HCT116 (cell line): ENCODE measurements at regions not wholly inside any gene's neighbourhood (a gene's known extent, or its start where the extent isn't known, plus 50 kb on each side); places are given as distances from the start of the nearest gene placed in this dataset.

ENCODE experiments used
- ATAC-seq: fragments of 200-7000 bp; cut with Tn5 transposase; 2 replicates; pipeline ENCODE4 v1.9.1; 2020; ENCODE audit warnings: mild to moderate bottlenecking, moderate library complexity
- BruUV-seq: library from RNA; stranded (reverse); fragments of 400-500 nt; replicated peaks from 2 replicates; lab custom pipeline; 2021; lab: Mats Ljungman, UMichigan
- CTCF ChIA-PET: fragments of 300-600 bp; sonication (Branson Sonifier 250); formaldehyde crosslinking; loops from one replicate; lab custom pipeline; 2021; ENCODE audit warnings: antibody characterized with exemption; lab: Charles Lee
- POLR2A ChIA-PET: fragments of 300-600, 350-600 bp; sonication (Branson Sonifier 250); formaldehyde crosslinking; loops from one replicate; lab custom pipeline; 2021; ENCODE audit warnings: antibody characterized with exemption; lab: Charles Lee
- RAD21 ChIA-PET, 2 experiments: fragments of 300-600 bp; sonication (Branson Sonifier 250); formaldehyde crosslinking; loops; one replicate each; lab custom pipeline; 2023; ENCODE audit warnings: low total read pairs in 2 of 2; ENCODE audit not compliant: uncharacterized antibody in 2 of 2, unreplicated experiment in 2 of 2, low non-redundant PET in 1 of 2; lab: Charles Lee
- DNase-seq: peaks from one replicate; pipeline ENCODE4 v3.0.0-alpha.2; 2010; ENCODE audit warnings: low read depth, low spot score
- H2AFZ ChIP-seq: fragments of 200-600 bp; shearing (Covaris generic), sonication (generic); 2 replicates; pipeline ENCODE4 v1.6.1; 2017; ENCODE audit warnings: low read depth, mixed run types, mixed read lengths, antibody characterized with exemption, low read length; ENCODE audit not compliant: poor library complexity, severe bottlenecking
- H3K27ac ChIP-seq: 2 replicates; pipeline ENCODE4 v1.5.1; 2012; ENCODE audit warnings: low read depth, low read length
- H3K27me3 ChIP-seq: fragments of 200-600 bp; sonication (generic); 2 replicates; pipeline ENCODE4 v1.6.1; 2016; ENCODE audit warnings: mixed run types, low read length, mixed read lengths; ENCODE audit not compliant: insufficient read depth
- H3K36me3 ChIP-seq, 2 experiments: fragments of 200-500 bp in 1 of 2; fragments of 200-600 bp in 1 of 2; sonication (Bioruptor generic) in 1 of 2; sonication (generic) in 1 of 2; 2 replicates each; pipeline versions ENCODE4 v1.5.1 to v1.6.1; 2014 to 2016; ENCODE audit warnings: low read length in 2 of 2, inconsistent platforms in 1 of 2, mixed read lengths in 1 of 2, mixed run types in 1 of 2; ENCODE audit not compliant: insufficient read depth in 2 of 2, control insufficient read depth in 1 of 2
- H3K4me1 ChIP-seq, 2 experiments: fragments of 200-600 bp in 1 of 2; sonication (generic) in 1 of 2; 2 replicates each; pipeline versions ENCODE4 v1.5.1 to v1.6.1; 2012 to 2017; ENCODE audit warnings: low read length in 2 of 2, inconsistent platforms in 1 of 2, mild to moderate bottlenecking in 1 of 2, mixed read lengths in 1 of 2, mixed run types in 1 of 2, moderate library complexity in 1 of 2; ENCODE audit not compliant: insufficient read depth in 2 of 2, control insufficient read depth in 1 of 2
- H3K4me2 ChIP-seq: fragments of 200-600 bp; sonication (generic); 2 replicates; pipeline ENCODE4 v1.6.1; 2017; ENCODE audit warnings: mixed run types, low read length, mixed read lengths
- H3K4me3 ChIP-seq, 2 experiments: fragments of 200-600 bp in 1 of 2; sonication (generic) in 1 of 2; replicated peaks in 1 of 2; 2 replicates each; pipeline ENCODE4 v1.5.1; 2011 to 2016; ENCODE audit warnings: low read length in 2 of 2, control low read depth in 1 of 2, low read depth in 1 of 2, mild to moderate bottlenecking in 1 of 2, mixed read lengths in 1 of 2, mixed run types in 1 of 2
- H3K79me2 ChIP-seq: fragments of 200-600 bp; sonication (generic); 2 replicates; pipeline ENCODE4 v1.6.1; 2017; ENCODE audit warnings: mild to moderate bottlenecking, mixed run types, low read length, moderate library complexity, mixed read lengths; ENCODE audit not compliant: insufficient read depth
- H3K9ac ChIP-seq: fragments of 200-600 bp; sonication (generic); 2 replicates; pipeline ENCODE4 v1.6.1; 2016; ENCODE audit warnings: low read length, mixed read lengths
- H3K9me2 ChIP-seq: fragments of 200-600 bp; sonication (generic), shearing (Covaris generic); 2 replicates; pipeline ENCODE4 v1.6.1; 2017; ENCODE audit warnings: mixed run types, mild to moderate bottlenecking, moderate library complexity; ENCODE audit not compliant: insufficient read depth
- H3K9me3 ChIP-seq, 2 experiments: fragments of 200-500 bp in 1 of 2; fragments of 200-600 bp in 1 of 2; sonication (Bioruptor generic) in 1 of 2; sonication (generic) in 1 of 2; 2 replicates each; pipeline ENCODE4 v1.6.1; 2014 to 2017; ENCODE audit warnings: low read length in 2 of 2, mixed read lengths in 2 of 2, inconsistent platforms in 1 of 2, low read depth in 1 of 2, mild to moderate bottlenecking in 1 of 2, mixed run types in 1 of 2, moderate library complexity in 1 of 2; ENCODE audit not compliant: control insufficient read depth in 1 of 2, insufficient read depth in 1 of 2
- H4K20me1 ChIP-seq: fragments of 200-600 bp; sonication (generic), shearing (Covaris generic); 2 replicates; pipeline ENCODE4 v1.6.1; 2017; ENCODE audit warnings: mixed run types, mild to moderate bottlenecking, moderate library complexity; ENCODE audit not compliant: insufficient read depth
- CBX3 ChIP-seq: IDR thresholded peaks from 2 replicates; pipeline ENCODE4 v1.6.1; 2012; ENCODE audit warnings: low read depth
- ELF1 ChIP-seq: IDR thresholded peaks from 2 replicates; pipeline ENCODE4 v1.6.1; 2012; ENCODE audit warnings: low read depth, borderline replicate concordance
- EZH2 ChIP-seq: fragments of 200-600 bp; sonication (generic); IDR thresholded peaks from 2 replicates; pipeline ENCODE4 v1.6.1; 2017; ENCODE audit warnings: antibody characterized with exemption, mixed run types
- FOSL1 ChIP-seq: IDR thresholded peaks from 2 replicates; pipeline ENCODE4 v1.6.1; 2012; ENCODE audit warnings: low read depth
- MAX ChIP-seq: IDR thresholded peaks from 2 replicates; pipeline ENCODE4 v1.6.1; 2012
- POLR2A ChIP-seq: IDR thresholded peaks from 2 replicates; pipeline ENCODE4 v1.7.0; 2011; ENCODE audit warnings: borderline replicate concordance; ENCODE audit not compliant: insufficient read depth, insufficient read length; ENCODE audit errors: extremely low read depth
- REST ChIP-seq: IDR thresholded peaks from 2 replicates; pipeline ENCODE4 v1.6.1; 2012; ENCODE audit warnings: low read depth
- SP1 ChIP-seq: IDR thresholded peaks from 2 replicates; pipeline ENCODE4 v1.6.1; 2012; ENCODE audit warnings: low read depth
- YY1 ChIP-seq: IDR thresholded peaks from 2 replicates; pipeline ENCODE4 v1.6.1; 2011; ENCODE audit warnings: low read length, low read depth, moderate library complexity, mild to moderate bottlenecking; ENCODE audit not compliant: insufficient replicate concordance; ENCODE audit errors: extremely low read depth
- ZNF274 ChIP-seq: fragments of 200-500 bp; sonication (Bioruptor generic); IDR thresholded peaks from 2 replicates; pipeline ENCODE4 v1.6.1; 2014; ENCODE audit warnings: mild to moderate bottlenecking, low read depth, low read length, inconsistent platforms
- intact Hi-C: fragments of 100-400 bp; cut with micrococcal nuclease; formaldehyde crosslinking; loops from 2 replicates; pipeline ENCODE4 v1.10.0; 2022

DNA sequence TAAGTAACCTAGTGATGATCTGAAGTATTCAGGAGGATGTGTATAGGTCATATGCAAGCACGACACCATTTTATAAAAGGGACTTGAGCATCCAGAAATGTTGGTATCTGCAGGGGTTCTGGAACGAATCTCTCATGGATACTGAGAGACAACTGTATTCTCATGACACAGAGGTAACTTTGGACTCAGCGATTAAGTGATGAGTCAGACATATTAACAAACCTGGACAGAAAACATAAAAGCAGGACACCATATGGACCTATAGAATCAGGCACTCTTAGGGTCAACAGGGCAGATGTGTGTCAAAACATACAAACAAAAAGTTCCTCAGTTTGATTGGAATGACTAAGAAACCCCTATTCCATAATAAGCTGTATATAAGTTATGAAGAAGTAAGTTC lies 248.1 kb downstream of the ANKRD7 start:
- no TSS peak for BruUV-seq
- intact Hi-C loops = no loop called here
- H3K4me2 ChIP-seq = no peak overlapping the region
- no peaks in the 10 kb centered on the region for H3K4me1 ChIP-seq
- H3K4me3 ChIP-seq = no peak overlapping the region
- ChIA-PET CTCF (no interaction called here), RAD21 (no interaction called here), POLR2A (no interaction called here)
- ATAC-seq = no peak
- no peaks in the 10 kb centered on the region for H3K9me3 ChIP-seq
- TF ChIP-seq CBX3 = no peak
- no peak for TF ChIP-seq SP1
- TF ChIP-seq ZNF274 = no peak
- no peak for TF ChIP-seq REST
- TF ChIP-seq FOSL1 = no peak
- no peak for TF ChIP-seq MAX
- TF ChIP-seq ELF1 = no peak
- TF ChIP-seq EZH2 = no peak
- no peak for TF ChIP-seq POLR2A
- TF ChIP-seq YY1 = no peak
- no peak overlapping the region for H2AFZ ChIP-seq
- H3K9ac ChIP-seq = no peak overlapping the region
- H3K79me2 ChIP-seq = no peaks in the 10 kb centered on the region
- no peak overlapping the region for H3K27ac ChIP-seq
- H3K9me2 ChIP-seq = no peaks in the 10 kb centered on the region
- no peaks in the 10 kb centered on the region for H3K36me3 ChIP-seq
- H3K27me3 ChIP-seq = no peaks in the 10 kb centered on the region
- no peaks in the 10 kb centered on the region for H4K20me1 ChIP-seq
- no peak for DNase-seq
